GM18517 (cell line): ENCODE measurements at regions not wholly inside any gene's neighbourhood (a gene's known extent, or its start where the extent isn't known, plus 50 kb on each side); places are given as distances from the start of the nearest gene placed in this dataset.
"Not testable (repeated sequence)": the region's sequence is repeated elsewhere in the genome, so short reads cannot be mapped to it uniquely, and the experiment has no call there.

ENCODE experiments used
- ATAC-seq: cut with Tn5 transposase; IDR thresholded peaks from one replicate; pipeline ENCODE4 v1.9.1; 2021; ENCODE audit warnings: mild to moderate bottlenecking, moderate library complexity; ENCODE audit not compliant: unreplicated experiment

GRCh38 chr4:156335721-156336120 lies 382.1 kb upstream of the CTSO start:
- no peak for ATAC-seq

GRCh38 chr4:156330436-156331031 lies 376.9 kb upstream of the CTSO start:
- ATAC-seq = no peak

- ATAC-seq = no peak
These were observed 376.1 kb upstream of the CTSO start for GRCh38 chr4:156329779-156330178.

- no peak for ATAC-seq
These were observed 375.2 kb upstream of the CTSO start for GRCh38 chr4:156328882-156329281.

- no peak for ATAC-seq
These were observed 372.6 kb upstream of the CTSO start for GRCh38 chr4:156326246-156326645.

GRCh38 chr4:156322592-156322991 lies 368.9 kb upstream of the CTSO start:
- ATAC-seq = no peak

- ATAC-seq = no peak
These were observed 367.5 kb upstream of the CTSO start for GRCh38 chr4:156321203-156321602.

GRCh38 chr4:156313497-156313896 lies 359.8 kb upstream of the CTSO start:
- no peak for ATAC-seq

- ATAC-seq = no peak
These were observed 358.7 kb upstream of the CTSO start for GRCh38 chr4:156312261-156312847.

- ATAC-seq = no peak
These were observed 355.4 kb upstream of the CTSO start for GRCh38 chr4:156309031-156309430.

- no peak for ATAC-seq
These were observed 350.0 kb upstream of the CTSO start for GRCh38 chr4:156303708-156304107.

GRCh38 chr4:156298230-156298629 lies 344.6 kb upstream of the CTSO start:
- ATAC-seq = no peak

GRCh38 chr4:156295676-156296195 lies 342.1 kb upstream of the CTSO start:
- no peak for ATAC-seq

GRCh38 chr4:156294577-156294976 lies 340.9 kb upstream of the CTSO start:
- ATAC-seq = no peak

- ATAC-seq = no peak
These were observed 340.1 kb upstream of the CTSO start for GRCh38 chr4:156293657-156294297.

GRCh38 chr4:156291317-156291716 lies 337.7 kb upstream of the CTSO start:
- no peak for ATAC-seq

- ATAC-seq = no peak
These were observed 337.1 kb upstream of the CTSO start for GRCh38 chr4:156290811-156291210.

GRCh38 chr4:156290026-156290425 lies 336.4 kb upstream of the CTSO start:
- ATAC-seq = not testable (repeated sequence)

GRCh38 chr4:156280686-156281085 lies 327.0 kb upstream of the CTSO start:
- no peak for ATAC-seq

GRCh38 chr4:156265407-156265806 lies 311.7 kb upstream of the CTSO start:
- ATAC-seq = no peak

GRCh38 chr4:156261230-156261629 lies 307.6 kb upstream of the CTSO start:
- no peak for ATAC-seq
